ENCODE measurements at regions not wholly inside any gene's neighbourhood (a gene's known extent, or its start where the extent isn't known, plus 50 kb on each side); places are given as distances from the start of the nearest gene placed in this dataset.

- Histone ChIP-seq H3K27me3 (ENCODE audit: control insufficient read depth, insufficient read depth, low read length) (no peaks in the 10 kb centered on the region), H3K36me3 (ENCODE audit: control insufficient read depth, insufficient read depth, low read length) (no peaks in the 10 kb centered on the region), H3K4me3 (ENCODE audit: low read depth, low read length) (no peak overlapping the region)
- no peak for DNase-seq (ENCODE audit: low read depth)
- CTCF ChIA-PET: interaction anchor here (1.1 kb wide), 1 partner anchor 45 kb away, joined by 3 read pairs; no protein-coding TSS in a partner anchor
- no peak for TF ChIP-seq CTCF (IDR thresholded peaks at IDR 0.05; ENCODE audit: insufficient read depth, low read depth, low read length)
- POLR2A ChIA-PET: no interaction called here
Observed at GRCh38 chr5:152188251-152188650, 216.8 kb downstream of the NMUR2 start.

- no peaks in the 10 kb centered on the region for H3K36me3 ChIP-seq (ENCODE audit: control insufficient read depth, insufficient read depth, low read length)
- ChIA-PET CTCF (no interaction called here), POLR2A (no interaction called here)
- H3K4me3 ChIP-seq (ENCODE audit: low read depth, low read length): no peak overlapping the region
- no peak for DNase-seq (ENCODE audit: low read depth)
- no peak for TF ChIP-seq CTCF (IDR thresholded peaks at IDR 0.05; ENCODE audit: insufficient read depth, low read depth, low read length)
- no peaks in the 10 kb centered on the region for H3K27me3 ChIP-seq (ENCODE audit: control insufficient read depth, insufficient read depth, low read length)
Observed at GRCh38 chr5:152187668-152188067, 217.4 kb downstream of the NMUR2 start.

GRCh38 chr5:152185547-152186245 lies 219.4 kb downstream of the NMUR2 start:
- no peaks in the 10 kb centered on the region for H3K36me3 ChIP-seq (ENCODE audit: control insufficient read depth, insufficient read depth, low read length)
- ChIA-PET POLR2A (no interaction called here), CTCF (interaction anchor here (0.5 kb wide), 1 partner anchor 403 kb away, joined by 3 read pairs; no protein-coding TSS in a partner anchor)
- H3K27me3 ChIP-seq (ENCODE audit: control insufficient read depth, insufficient read depth, low read length): no peaks in the 10 kb centered on the region
- DNase-seq (ENCODE audit: low read depth): no peak
- TF ChIP-seq CTCF (IDR thresholded peaks at IDR 0.05; ENCODE audit: insufficient read depth, low read depth, low read length): no peak
- H3K4me3 ChIP-seq (ENCODE audit: low read depth, low read length): no peak overlapping the region

GRCh38 chr5:152184266-152184665 lies 220.8 kb downstream of the NMUR2 start:
- POLR2A ChIA-PET: no interaction called here
- no peak overlapping the region for H3K4me3 ChIP-seq (ENCODE audit: low read depth, low read length)
- no peak for DNase-seq (ENCODE audit: low read depth)
- CTCF ChIA-PET: no interaction called here
- no peaks in the 10 kb centered on the region for H3K36me3 ChIP-seq (ENCODE audit: control insufficient read depth, insufficient read depth, low read length)
- no peak for TF ChIP-seq CTCF (IDR thresholded peaks at IDR 0.05; ENCODE audit: insufficient read depth, low read depth, low read length)
- H3K27me3 ChIP-seq (ENCODE audit: control insufficient read depth, insufficient read depth, low read length): no peaks in the 10 kb centered on the region

- CTCF ChIA-PET: no interaction called here
- no peak for TF ChIP-seq CTCF (IDR thresholded peaks at IDR 0.05; ENCODE audit: insufficient read depth, low read depth, low read length)
- no peak overlapping the region for H3K4me3 ChIP-seq (ENCODE audit: low read depth, low read length)
- no peak for DNase-seq (ENCODE audit: low read depth)
- H3K36me3 ChIP-seq (ENCODE audit: control insufficient read depth, insufficient read depth, low read length): no peaks in the 10 kb centered on the region
- no peaks in the 10 kb centered on the region for H3K27me3 ChIP-seq (ENCODE audit: control insufficient read depth, insufficient read depth, low read length)
- POLR2A ChIA-PET: no interaction called here
Observed at GRCh38 chr5:152181461-152181860, 223.6 kb downstream of the NMUR2 start.

Measured in BJ (cell line).